Activated naive CD8-positive, alpha-beta T cell treated with anti-CD3 and anti-CD28 coated beads, Interleukin-2, amount 10 ng/mL, durations not matched to agents 7 days and 5 days (primary cell): ENCODE measurements at regions not wholly inside any gene's neighbourhood (a gene's known extent, or its start where the extent isn't known, plus 50 kb on each side); places are given as distances from the start of the nearest gene placed in this dataset.

Source experiments
- ATAC-seq: fragments of 150-1000 bp; cut with Tn5 transposase; one replicate; pipeline ENCODE4 v1.10.0; 2021; ENCODE audit warnings: low read depth, moderate library complexity
- POLR2A ChIA-PET: fragments of 350-600 bp; sonication (Branson Sonifier 250); formaldehyde crosslinking; loops from one replicate; lab custom pipeline; 2021; ENCODE audit warnings: antibody characterized with exemption; lab: Charles Lee
- DNase-seq: peaks from one replicate; pipeline ENCODE4 v3.0.0; 2021
- H3K27ac Mint-ChIP-seq: one replicate; pipeline ENCODE4 v1.8.0; 2022; ENCODE audit warnings: mild to moderate bottlenecking, mixed read lengths
- H3K27me3 Mint-ChIP-seq: one replicate; pipeline ENCODE4 v1.8.0; 2022; ENCODE audit warnings: mild to moderate bottlenecking, moderate library complexity, mixed read lengths
- H3K36me3 Mint-ChIP-seq: one replicate; pipeline ENCODE4 v1.8.0; 2021; ENCODE audit warnings: mild to moderate bottlenecking, mixed read lengths
- H3K4me1 Mint-ChIP-seq: one replicate; pipeline ENCODE4 v1.8.0; 2021; ENCODE audit warnings: mixed read lengths
- H3K4me3 Mint-ChIP-seq: one replicate; pipeline ENCODE4 v1.8.0; 2022; ENCODE audit warnings: mild to moderate bottlenecking, moderate library complexity, mixed read lengths
- H3K9me3 Mint-ChIP-seq: one replicate; pipeline ENCODE4 v1.8.0; 2021; ENCODE audit warnings: mixed read lengths

DNA sequence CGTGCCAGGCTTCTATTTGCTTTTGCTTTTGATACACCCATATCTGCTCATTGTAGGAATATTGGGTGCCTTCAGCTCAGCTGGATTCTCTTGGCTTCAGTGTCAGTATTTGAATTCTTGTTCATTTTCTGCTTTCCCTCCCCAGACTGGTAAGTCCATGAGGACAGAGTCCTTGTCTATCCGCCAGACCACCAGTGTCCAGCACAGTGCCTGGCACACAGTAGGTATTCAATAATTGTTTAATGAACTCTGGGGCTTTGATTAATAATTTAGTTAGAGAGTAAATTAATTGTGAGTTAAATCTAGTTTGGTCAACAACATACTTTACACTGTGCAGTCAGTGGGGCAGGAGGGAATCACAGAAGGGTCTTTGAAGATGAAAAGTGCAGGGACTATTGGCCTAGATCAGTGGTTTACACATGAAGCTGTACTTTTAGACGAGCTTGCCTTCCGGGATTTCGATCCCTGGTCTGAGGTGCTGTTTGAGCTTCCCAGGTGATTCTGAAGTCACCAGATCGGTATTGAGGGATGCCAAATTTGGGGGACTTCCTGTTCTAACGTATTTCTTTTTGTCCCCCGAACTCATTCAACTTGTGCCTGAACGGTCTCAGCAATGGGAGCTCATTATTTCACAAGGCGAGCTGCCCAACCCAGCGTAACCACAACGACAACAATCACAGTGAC, 119.1 kb upstream of the JUN start:
- H3K36me3 Mint-ChIP-seq = no peaks in the 10 kb centered on the region
- no peaks in the 10 kb centered on the region for H3K27me3 Mint-ChIP-seq
- no peaks in the 10 kb centered on the region for H3K9me3 Mint-ChIP-seq
- H3K4me1 Mint-ChIP-seq = peaks cover 26% of the 10 kb centered on the region
- DNase-seq = no peak
- POLR2A ChIA-PET = interaction anchor here (0.5 to 1.7 kb wide), 11 partner anchors 12 to 161 kb away, joined by 3 to 22 read pairs (median 4); partner anchors contain the start of gene JUN
- ATAC-seq = no peak
- H3K27ac Mint-ChIP-seq = peak overlapping the region; percentile 83
- peak overlapping the region; percentile 77 for H3K4me3 Mint-ChIP-seq

DNA sequence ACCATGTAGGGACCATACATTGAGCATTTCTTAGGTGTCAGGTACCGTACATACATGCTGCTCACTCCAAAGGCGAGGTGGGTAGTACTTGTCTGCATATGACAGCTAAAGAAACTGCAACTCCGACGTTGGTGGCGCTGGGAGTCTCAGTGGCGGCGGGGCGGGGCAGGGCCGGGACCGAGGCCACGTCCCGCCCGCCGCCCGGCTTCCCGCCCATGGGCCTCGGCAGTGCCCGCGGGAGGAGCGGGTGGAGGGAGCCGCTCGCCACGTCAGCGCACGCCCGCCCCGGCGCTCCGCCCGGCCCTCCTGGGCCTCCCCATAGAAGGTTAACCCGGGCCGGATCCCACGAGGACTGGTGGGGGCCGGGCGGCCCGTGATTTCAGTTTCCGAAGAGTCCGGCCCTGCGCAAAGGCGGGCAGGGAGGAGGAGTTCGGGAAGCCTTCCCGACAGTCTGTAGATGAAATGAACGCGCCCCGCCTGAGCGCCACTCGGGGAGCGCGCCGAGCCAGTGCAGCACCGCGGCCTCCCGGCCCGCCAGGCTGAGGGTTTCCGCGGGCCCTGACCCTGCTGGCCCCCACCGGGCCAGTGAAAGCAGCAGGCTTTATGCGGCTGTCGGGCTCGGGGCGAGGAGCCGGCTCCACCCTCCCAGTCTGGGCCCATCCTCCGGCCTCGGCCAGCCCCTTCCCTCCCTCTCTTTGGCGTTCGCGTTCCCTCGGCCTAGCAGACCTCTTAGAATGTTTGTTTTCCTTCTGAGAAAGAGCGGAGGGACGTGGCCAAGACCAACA, 119.9 kb upstream of the JUN start:
- H3K9me3 Mint-ChIP-seq = no peaks in the 10 kb centered on the region
- H3K27me3 Mint-ChIP-seq = no peaks in the 10 kb centered on the region
- no peaks in the 10 kb centered on the region for H3K36me3 Mint-ChIP-seq
- POLR2A ChIA-PET = interaction anchor here (0.7 to 1.7 kb wide), 10 partner anchors 13 to 160 kb away, joined by 3 to 22 read pairs (median 4); partner anchors contain the start of gene JUN
- H3K4me3 Mint-ChIP-seq = peak overlapping the region; percentile 85
- DNase-seq (peak; percentile 86), ATAC-seq (peak; percentile 92)
- H3K4me1 Mint-ChIP-seq = peaks cover 26% of the 10 kb centered on the region
- H3K27ac Mint-ChIP-seq = peak overlapping the region; percentile 92

DNA sequence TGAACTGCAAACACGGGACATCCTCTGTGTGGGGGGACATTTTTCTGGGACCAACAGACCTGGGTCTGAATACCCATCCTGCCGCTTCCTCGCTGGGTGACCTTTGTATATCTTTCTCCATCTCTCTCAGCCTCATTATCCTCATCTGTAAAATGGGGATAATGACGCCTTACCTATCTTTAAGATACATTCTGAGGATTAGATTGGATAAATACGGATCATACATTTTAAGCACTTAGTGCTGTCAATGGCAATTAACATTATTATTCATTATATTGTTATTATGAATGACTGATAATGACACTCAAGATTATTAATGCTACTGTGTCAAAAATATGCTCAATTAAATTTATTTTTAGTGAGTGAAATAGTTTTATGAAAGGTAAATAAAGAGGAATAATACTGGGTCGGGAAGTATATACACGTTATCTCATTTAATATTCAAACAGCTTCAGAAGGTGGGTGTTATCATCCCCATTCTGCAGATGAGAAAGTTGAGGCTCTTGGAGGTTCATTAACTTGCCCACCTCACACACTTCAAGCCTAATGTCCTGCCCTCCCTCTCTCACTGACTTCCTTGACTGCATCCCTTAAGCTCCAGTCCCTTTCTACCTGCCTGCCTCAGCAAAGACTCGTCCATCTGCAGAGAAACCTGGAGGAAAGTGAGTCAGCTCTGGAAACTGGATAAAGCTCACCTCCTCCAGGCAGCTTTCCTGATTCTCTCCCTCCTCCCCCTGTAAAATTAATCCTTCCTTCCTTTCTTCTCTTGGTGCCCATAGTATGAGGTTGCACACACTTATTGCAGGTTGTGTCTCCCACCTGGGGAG, 120.7 kb upstream of the JUN start:
- H3K27ac Mint-ChIP-seq = peak overlapping the region; percentile 92
- no peaks in the 10 kb centered on the region for H3K36me3 Mint-ChIP-seq
- no peaks in the 10 kb centered on the region for H3K9me3 Mint-ChIP-seq
- H3K27me3 Mint-ChIP-seq = no peaks in the 10 kb centered on the region
- POLR2A ChIA-PET = no interaction called here
- no peak for ATAC-seq
- peak overlapping the region; percentile 85 for H3K4me3 Mint-ChIP-seq
- peaks cover 26% of the 10 kb centered on the region for H3K4me1 Mint-ChIP-seq
- DNase-seq = no peak

DNA sequence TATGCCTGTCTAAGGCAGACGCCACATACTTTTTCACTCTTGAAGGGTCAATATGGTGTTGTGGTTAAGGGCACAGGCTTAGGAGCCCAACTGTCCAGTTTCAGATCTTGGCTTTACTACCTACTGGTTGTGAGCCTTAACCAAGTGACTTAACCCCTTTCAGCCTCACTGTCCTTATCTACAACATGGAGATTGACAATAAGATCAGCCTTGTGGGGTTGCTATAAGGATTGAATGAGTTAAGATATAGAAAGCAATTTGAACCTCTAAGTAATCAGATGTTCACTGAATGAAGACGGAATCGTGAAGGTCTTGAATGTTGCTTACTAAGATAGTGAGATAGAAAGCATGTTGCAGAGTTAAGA, 121.3 kb upstream of the JUN start:
- no peaks in the 10 kb centered on the region for H3K27me3 Mint-ChIP-seq
- H3K27ac Mint-ChIP-seq = peak overlapping the region; percentile 72
- H3K4me3 Mint-ChIP-seq = peak overlapping the region; percentile 62
- DNase-seq (no peak), ATAC-seq (no peak)
- no peaks in the 10 kb centered on the region for H3K9me3 Mint-ChIP-seq
- POLR2A ChIA-PET = no interaction called here
- H3K36me3 Mint-ChIP-seq = no peaks in the 10 kb centered on the region
- H3K4me1 Mint-ChIP-seq = peaks cover 24% of the 10 kb centered on the region

DNA sequence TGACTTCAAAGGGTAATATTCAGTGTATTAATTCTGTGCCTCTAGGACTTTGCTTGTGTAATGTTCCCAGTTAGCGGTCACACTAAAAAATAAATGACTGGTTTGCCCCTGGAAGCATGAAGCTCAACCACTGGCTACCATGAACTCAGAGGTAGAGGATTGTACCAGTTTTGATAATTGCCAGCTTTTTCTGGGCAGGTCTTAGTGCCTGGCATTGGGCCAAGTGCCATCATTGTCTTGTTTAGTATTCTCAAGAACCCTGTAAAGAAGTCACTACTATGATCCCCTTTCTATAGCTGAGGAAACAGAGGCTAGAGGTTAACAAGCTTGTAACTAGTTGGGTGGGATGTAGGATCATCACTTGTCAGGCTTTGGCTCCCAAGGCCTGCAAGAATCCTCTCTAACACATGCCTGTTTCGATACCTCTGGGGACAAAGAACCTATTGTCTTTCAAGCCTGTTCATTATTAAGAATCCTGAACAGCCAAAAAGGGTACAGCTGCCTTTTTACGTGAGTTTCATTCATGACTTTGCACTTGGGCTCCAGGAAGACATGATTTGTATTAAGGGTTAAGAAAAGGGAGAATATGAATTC, 121.9 kb upstream of the JUN start:
- Mint-ChIP-seq H3K27me3 (no peaks in the 10 kb centered on the region), H3K4me1 (peaks cover 24% of the 10 kb centered on the region), H3K36me3 (no peaks in the 10 kb centered on the region), H3K27ac (no peak overlapping the region), H3K9me3 (no peaks in the 10 kb centered on the region), H3K4me3 (no peak overlapping the region)
- POLR2A ChIA-PET = no interaction called here
- DNase-seq = no peak
- ATAC-seq = no peak

DNA sequence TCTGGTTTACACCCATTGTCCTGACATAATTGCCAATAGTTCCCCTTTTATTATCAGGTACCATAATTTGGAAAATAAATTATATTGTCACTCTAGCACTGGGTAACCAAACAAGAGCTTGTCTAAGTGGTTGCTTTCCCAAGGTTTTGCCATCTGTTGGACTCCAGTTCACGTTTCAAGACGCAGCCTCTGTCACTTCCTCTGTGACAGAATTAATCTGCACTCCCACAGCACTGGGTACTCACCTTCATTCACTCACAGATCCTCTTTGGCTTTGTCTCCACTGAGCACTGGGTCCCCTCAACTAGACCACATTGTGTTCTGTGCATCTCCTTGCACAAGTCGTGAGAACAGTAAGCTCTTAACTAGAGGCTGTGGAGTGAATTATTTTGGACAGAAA, 123.6 kb upstream of the JUN start:
- H3K4me1 Mint-ChIP-seq = peaks cover 17% of the 10 kb centered on the region
- no peaks in the 10 kb centered on the region for H3K9me3 Mint-ChIP-seq
- H3K36me3 Mint-ChIP-seq = no peaks in the 10 kb centered on the region
- no peaks in the 10 kb centered on the region for H3K27me3 Mint-ChIP-seq
- POLR2A ChIA-PET = interaction anchor here (1.1 kb wide), 1 partner anchor 49 kb away, joined by 3 read pairs; no protein-coding TSS in a partner anchor
- DNase-seq = no peak
- no peak overlapping the region for H3K4me3 Mint-ChIP-seq
- H3K27ac Mint-ChIP-seq = no peak overlapping the region
- no peak for ATAC-seq

DNA sequence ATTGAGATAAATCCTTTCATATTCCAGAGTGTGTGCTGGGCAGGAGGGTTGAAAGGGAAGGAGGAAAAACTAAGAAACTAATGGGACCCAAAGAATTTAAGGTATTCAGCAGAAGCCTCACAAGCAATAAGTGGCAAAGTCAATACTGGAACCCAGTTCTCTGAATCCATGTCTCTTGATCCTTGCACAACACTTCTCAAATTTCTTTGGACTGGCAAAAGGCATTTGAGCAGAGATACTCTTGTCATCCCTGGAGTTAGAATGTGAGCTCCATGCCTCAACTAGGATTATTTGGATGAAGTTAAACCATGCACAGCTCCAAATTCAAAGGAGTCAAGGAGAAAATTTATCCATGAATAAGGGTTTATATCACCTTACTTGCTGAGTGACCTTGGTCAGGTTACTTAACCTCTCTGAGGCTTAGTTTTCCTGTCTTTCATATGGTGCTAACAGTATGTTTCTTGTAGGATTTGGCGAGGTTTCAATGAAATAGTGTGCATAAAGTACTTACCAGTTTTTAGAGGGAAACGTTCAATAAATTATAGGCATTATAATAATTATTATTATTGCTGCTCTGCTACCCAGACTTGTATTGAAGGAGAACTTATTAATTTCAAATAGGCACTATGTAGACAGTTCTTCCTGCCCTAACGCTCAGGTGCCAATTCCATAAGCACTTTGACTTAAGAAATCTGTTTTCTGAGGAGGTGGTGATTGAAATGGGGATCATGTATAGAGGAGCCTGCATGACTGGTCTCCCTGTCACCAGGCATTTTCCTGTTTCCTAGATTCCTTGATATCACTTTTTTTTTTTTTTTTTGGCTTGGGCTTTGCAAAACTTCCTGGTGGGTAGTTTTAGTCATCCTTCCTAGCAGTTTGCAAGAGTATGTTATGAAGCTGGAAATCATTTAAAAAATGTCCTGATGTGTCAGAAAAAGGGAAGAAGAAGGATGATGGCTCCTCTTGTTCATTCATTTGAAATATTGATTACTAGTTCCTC, 125.0 kb upstream of the JUN start:
- DNase-seq (no peak), ATAC-seq (no peak)
- Mint-ChIP-seq H3K4me1 (peaks cover 8% of the 10 kb centered on the region), H3K27ac (no peak overlapping the region), H3K36me3 (peaks cover 4% of the 10 kb centered on the region), H3K4me3 (no peak overlapping the region), H3K27me3 (no peaks in the 10 kb centered on the region), H3K9me3 (peaks cover 4% of the 10 kb centered on the region)
- POLR2A ChIA-PET = no interaction called here

DNA sequence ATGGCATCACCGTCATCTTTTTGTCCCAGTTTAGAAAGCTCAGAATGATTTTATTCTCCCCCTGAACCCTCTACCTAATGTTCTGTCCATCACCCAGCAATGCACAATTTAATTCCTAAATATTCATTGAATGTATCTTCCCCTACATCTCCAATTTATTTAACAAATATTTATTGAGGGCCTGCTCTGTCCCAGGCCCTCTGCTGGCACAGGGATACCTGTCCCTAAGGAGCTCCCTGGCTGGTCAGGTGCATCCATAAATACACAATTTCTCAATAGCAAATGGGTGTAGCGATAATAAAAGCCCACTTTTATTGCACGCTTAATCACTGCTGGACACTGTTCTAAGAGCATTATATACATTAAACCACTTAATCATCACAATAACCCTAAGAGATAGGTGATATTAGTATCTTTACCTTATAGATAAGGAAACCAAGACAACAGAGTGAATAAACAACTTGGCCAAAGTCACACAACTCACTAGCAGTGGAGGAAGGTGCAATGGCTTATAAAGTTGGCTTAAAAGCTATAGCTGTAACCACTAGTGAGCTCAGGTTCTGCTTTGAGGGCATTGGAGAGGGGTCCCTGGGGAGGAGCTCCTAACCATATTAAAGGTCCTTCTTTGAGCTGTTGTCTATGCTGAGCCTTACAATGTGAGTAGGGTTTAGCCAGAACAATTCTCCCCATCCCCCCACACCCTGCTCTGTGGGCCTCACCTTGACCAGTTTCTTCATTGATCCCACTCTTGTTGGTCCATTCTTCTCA, 126.3 kb upstream of the JUN start:
- DNase-seq = no peak
- H3K4me3 Mint-ChIP-seq = no peak overlapping the region
- POLR2A ChIA-PET = no interaction called here

DNA sequence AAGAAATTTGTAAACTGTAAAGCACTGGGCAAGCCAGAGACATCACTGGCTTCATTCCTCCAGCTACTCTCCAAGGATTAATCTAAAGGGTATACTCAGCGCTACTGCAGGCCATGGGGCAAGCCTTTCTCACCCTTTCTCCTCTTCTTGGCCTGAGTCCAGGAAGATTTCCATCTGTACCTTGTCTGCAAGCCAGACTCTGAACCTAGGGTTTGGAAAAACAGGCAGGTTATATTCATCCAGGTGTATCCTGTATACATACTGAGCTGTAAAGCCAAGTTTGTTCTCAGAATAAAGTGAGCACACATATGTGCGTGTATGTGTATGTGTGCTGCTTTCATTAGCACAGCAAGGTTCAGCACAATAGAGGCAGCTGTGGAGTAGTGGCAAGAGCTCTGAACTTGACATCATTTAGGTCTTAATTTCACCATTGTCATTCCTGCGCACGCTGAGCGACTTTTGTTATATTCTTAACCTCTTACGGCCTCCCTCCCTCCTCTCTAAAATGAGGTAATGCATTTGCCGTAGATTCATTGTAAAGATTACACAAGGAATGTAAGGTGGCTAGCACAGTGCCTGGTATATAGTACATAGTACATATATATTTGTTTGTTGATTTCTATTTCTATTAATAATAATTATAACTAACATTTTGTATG, 128.1 kb upstream of the JUN start:
- DNase-seq = no peak
- Mint-ChIP-seq H3K4me1 (no peaks in the 10 kb centered on the region), H3K36me3 (peaks cover 13% of the 10 kb centered on the region), H3K27ac (no peak overlapping the region), H3K9me3 (peaks cover 8% of the 10 kb centered on the region), H3K27me3 (no peaks in the 10 kb centered on the region), H3K4me3 (no peak overlapping the region)
- ATAC-seq = no peak
- POLR2A ChIA-PET = interaction anchor here (1.1 to 1.3 kb wide), 2 partner anchors 10 kb away, joined by 3 read pairs; no protein-coding TSS in a partner anchor

More for the DNA sequence above, 126.3 kb upstream of the JUN start:
- no peaks in the 10 kb centered on the region for H3K4me1 Mint-ChIP-seq
- H3K27me3 Mint-ChIP-seq = no peaks in the 10 kb centered on the region
- ATAC-seq = no peak
- no peak overlapping the region for H3K27ac Mint-ChIP-seq
- H3K36me3 Mint-ChIP-seq = peaks cover 11% of the 10 kb centered on the region
- H3K9me3 Mint-ChIP-seq = peaks cover 8% of the 10 kb centered on the region

DNA sequence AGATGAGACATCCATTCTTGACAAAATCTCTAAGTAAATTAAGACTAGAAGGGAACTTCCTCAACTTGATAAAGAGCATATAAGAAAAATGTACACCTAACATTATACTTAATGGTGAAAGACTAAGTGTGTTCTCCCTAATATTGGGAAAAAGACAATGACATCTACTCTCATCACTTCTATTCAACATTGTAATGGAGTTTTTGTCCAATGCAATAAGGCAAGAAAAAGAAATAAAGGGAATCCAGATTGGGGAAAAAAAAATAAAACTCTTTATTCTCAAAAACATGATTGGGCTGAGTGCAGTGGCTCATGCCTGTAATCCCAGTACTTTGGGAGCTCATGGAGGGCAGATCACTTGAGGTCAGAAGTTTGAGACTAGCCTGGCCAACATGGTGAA, 131.1 kb upstream of the JUN start:
- H3K9me3 Mint-ChIP-seq = peaks cover 8% of the 10 kb centered on the region
- POLR2A ChIA-PET = no interaction called here
- H3K36me3 Mint-ChIP-seq = peaks cover 13% of the 10 kb centered on the region
- H3K27ac Mint-ChIP-seq = no peak overlapping the region
- no peak overlapping the region for H3K4me3 Mint-ChIP-seq
- H3K4me1 Mint-ChIP-seq = no peaks in the 10 kb centered on the region
- no peaks in the 10 kb centered on the region for H3K27me3 Mint-ChIP-seq
- DNase-seq (no peak), ATAC-seq (no peak)

DNA sequence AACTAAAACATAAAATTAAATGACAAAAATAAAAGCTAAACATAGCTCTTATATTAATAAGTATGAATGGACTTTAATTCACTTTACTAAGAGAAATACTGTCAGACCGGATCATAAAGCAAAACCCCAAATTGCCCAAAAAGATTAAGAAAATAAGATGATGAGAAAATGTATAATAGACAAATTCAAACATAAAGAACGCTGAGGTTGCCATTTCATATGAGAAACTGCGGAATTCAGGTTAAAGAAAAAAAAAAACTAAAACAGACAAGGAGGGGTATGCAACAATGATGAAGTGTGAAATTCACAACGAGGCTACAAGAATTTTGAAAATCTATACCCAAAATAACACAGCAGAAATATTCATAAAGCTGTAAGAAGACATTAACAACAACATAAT, 133.6 kb upstream of the JUN start:
- Mint-ChIP-seq H3K27me3 (no peaks in the 10 kb centered on the region), H3K27ac (no peak overlapping the region), H3K4me3 (no peak overlapping the region), H3K36me3 (peaks cover 13% of the 10 kb centered on the region), H3K4me1 (peaks cover 11% of the 10 kb centered on the region), H3K9me3 (peaks cover 8% of the 10 kb centered on the region)
- POLR2A ChIA-PET = no interaction called here
- DNase-seq = no peak
- no peak for ATAC-seq
